HG03060 (cell line): ENCODE measurements at regions not wholly inside any gene's neighbourhood (a gene's known extent, or its start where the extent isn't known, plus 50 kb on each side); places are given as distances from the start of the nearest gene placed in this dataset.

Source experiments
- ATAC-seq: cut with Tn5 transposase; IDR thresholded peaks from one replicate; pipeline ENCODE4 v1.9.1; 2021; ENCODE audit warnings: low read depth, moderate number of reproducible peaks; ENCODE audit not compliant: unreplicated experiment

- no peak for ATAC-seq
Measured at GRCh38 chr18:8962855-8963635, 139.5 kb upstream of the NDUFV2 start.

GRCh38 chr18:8963876-8964275 lies 138.6 kb upstream of the NDUFV2 start:
- ATAC-seq, result no peak

DNA sequence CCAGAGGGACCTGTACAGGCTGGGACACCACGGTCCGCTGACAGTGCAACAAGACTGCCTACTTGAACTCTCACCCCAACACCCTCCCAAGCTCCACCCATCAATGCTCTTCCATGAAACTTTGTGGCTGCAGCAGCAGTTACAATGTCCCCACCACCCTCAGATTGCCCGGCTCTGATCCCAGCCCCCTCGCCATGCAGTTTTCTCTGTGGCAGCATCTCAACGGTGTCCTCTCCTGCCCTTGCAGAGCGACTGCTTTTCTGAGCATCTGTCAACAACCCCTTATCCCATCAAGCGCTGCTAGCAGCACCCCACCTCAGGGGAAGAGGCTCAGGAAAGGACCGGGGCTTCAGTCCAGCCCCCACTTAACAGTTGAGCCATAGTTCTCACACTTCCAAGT lies 137.1 kb upstream of the NDUFV2 start:
- no peak for ATAC-seq

DNA sequence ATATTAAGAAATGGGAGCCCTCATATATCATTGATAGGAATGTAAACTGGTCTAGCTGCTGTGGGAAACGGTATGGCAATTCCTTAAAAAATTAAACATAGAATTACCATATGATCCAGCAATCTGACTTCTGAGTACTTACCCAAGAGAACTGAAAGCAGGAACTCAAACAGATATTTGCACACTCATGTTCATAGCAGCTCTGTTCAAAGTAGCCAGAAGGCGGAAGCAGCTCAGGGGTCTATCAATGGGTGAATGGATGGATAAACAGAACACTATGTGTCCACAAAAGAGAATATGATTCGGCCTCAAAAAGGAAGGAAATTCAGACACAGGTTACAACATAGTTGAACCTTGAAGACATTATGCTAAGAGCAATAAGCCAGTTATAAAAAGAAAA lies 135.7 kb upstream of the NDUFV2 start:
- ATAC-seq, result no peak

DNA sequence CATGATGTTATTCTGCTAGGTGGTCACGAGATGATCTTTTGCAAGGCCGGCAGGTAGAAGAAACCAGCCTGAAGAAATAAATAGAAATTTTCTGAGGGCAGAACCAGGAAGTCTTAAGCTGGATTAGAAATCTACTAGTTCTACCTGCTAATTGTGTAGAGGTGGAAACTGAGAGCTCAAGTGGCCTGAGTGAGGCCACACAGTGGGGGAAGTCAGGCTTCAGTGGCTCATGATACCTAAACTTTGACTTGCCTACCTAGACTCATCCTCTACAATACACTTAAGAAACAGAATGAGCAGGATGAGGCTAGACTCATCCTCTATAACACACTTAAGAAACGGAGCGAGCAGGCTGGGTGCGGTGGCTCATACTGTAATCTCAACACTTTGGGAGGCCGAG lies 134.9 kb upstream of the NDUFV2 start:
- no peak for ATAC-seq

DNA sequence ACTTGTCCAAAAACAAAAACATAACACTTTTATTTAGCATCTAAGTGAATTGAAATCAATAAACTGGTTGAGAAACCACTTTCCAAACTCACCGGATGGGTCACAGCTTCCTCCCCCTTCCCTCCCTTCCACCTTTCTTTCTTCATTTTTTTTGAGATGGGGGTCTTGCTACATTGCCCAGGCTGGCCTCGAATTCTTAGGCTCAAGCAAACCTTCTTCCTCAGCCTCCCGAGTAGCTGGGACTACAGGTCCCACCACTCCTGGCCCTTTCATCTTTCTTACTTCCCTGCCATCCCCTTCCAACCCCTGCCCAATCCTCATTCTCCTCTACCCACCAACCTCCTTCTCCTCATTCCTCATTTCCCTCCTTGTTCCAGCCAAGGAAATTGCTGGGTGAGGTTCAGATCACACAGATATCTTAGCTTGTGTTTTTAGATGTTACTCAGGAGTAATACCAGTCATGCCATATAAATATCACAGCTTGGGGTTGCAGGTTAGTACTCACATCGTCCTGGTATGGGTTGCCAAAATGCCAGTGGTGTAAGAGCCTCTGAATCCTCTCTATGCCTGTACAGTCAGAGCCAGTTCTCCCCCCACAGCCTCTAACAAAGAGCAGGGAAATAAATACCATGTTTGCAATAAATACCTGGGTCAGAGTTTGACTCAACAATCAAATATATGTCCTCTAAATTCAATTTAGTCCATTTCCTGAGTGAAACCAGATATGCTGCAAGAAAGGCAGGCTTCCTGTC lies 132.7 kb upstream of the NDUFV2 start:
- no peak for ATAC-seq

GRCh38 chr18:8970843-8971242 lies 131.7 kb upstream of the NDUFV2 start:
- no peak for ATAC-seq

GRCh38 chr18:8972116-8972515 lies 130.4 kb upstream of the NDUFV2 start:
- ATAC-seq, result no peak

GRCh38 chr18:8974279-8974678 lies 128.2 kb upstream of the NDUFV2 start:
- no peak for ATAC-seq

DNA sequence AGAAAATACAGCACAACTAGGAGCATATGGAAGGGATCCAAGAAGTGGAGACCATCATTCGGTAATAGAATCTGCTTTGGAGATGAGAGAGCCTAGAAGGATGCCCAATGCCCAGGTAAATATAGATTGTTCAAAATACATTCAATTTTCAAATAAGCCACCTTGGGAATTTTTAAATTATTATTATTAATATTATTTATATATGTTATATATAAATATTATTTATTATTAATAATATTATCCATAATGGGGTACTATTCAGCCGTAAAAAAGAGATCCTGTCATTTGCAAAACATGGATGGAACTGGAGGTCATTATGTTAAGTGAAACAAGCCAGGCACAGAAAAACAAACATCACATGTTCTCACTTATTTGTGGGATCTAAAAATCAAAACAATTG lies 127.8 kb upstream of the NDUFV2 start:
- no peak for ATAC-seq

DNA sequence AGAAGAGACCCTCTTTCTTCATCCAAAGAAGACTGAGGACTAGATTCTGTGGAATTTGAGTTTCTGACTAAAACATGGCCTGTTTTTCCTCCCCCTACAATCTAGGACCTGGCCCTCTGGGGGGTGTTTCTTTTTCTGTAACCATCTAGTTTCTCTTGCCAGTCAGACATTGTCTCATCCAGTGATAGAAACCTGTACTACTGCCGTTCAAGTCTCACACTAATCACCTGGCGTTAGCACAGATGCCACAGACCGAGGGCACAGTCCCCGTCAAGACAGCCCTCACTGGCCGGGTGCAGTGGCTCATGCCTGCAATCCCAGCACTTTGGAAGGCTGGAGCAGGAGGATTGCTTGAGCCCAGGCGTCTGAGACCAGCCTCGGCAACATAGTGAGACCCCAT lies 126.9 kb upstream of the NDUFV2 start:
- ATAC-seq, result no peak

DNA sequence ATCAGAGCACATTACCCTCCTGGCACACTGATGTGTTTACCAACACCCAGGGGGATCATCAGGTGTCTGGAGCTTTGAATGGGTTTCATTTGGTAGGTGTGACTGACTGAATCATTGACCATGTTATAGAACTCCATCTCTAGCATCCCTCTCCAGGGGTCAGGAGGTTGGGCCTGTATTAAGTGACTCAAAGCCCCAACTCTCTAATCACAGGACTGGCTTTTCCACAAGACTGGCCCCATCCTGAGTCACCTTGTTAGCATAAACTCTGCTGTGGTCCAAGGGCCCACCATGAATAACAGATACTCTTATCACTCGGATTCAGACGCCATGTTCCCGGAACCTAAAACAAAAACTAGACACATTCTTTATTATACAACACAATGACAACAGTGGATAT lies 125.9 kb upstream of the NDUFV2 start:
- ATAC-seq, result no peak

DNA sequence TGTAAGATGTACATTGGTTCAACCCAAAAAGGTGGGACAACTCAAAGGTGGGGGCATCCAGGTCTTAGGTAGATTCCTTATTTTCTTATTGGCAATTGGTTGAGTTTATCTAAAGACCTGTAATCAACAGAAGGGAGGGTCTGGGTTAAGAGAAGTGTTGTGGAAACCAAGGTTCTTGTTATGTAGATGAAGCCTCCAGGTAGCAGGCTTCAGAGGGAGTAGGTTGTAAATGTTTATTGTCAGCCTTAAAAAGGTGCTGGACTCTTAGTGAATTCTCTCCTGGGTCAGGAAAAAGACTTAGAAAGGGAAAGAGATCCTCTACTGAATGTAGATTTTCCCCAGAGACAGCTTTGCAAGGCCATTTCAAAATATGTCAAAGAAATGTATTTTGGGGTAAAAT lies 125.3 kb upstream of the NDUFV2 start:
- ATAC-seq, result no peak

DNA sequence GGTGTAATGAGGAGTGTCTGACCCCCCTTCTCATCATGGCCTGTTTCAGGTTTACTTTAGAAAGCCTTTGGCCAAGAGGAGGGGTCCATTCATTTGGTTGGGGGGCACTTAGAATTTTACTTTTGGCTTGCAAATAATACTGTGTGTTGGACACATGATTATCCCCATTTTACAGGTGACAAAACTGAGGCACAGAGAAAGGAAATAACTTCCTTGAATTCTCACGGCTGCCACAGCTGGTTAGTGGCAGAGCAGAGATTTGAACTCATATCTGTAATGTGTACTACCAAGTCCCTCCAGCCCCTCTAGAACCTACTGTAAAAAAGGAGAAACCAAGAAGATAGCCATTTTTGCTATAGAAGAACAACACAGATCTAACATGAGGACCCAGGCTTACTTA lies 124.8 kb upstream of the NDUFV2 start:
- no peak for ATAC-seq

DNA sequence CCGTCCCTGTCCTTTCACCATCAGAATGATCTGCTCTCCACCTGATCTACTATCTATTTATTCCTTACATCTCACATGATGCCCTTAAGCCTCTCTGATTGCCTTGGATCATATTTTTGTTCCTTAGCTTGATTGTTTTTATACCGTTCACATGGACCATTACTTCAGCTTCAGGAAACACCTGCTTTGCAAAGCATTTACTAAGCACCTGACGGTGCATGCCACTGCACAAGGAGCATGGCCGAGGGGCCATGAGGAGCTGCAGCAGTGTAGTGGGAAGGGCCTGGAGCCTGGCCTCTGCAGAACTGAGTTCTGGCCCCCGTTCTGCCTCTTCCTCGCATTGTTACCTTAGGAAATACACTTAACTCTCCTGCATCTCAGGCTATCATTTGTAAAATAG lies 124.1 kb upstream of the NDUFV2 start:
- no peak for ATAC-seq

- ATAC-seq, result no peak
Measured at GRCh38 chr18:8979258-8979988, 123.1 kb upstream of the NDUFV2 start.

DNA sequence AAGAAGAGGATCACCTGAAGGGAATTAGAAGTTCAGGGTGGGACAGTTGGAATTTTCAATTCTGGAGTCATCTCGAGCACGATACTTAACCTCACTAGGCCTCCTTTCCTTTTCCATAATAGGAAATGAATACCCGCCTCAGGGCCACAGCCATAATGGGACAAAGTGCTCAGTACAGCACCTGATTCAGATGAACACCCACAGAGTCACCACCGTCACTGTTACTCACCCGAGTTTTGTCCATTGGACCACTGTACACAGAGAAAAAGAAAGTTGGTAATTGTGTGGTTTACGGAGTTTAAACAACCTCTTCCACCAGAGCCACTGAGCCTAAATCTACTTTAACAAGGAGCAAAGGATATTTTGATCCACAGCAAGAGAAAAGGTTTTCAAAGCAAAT lies 122.0 kb upstream of the NDUFV2 start:
- ATAC-seq, result no peak

DNA sequence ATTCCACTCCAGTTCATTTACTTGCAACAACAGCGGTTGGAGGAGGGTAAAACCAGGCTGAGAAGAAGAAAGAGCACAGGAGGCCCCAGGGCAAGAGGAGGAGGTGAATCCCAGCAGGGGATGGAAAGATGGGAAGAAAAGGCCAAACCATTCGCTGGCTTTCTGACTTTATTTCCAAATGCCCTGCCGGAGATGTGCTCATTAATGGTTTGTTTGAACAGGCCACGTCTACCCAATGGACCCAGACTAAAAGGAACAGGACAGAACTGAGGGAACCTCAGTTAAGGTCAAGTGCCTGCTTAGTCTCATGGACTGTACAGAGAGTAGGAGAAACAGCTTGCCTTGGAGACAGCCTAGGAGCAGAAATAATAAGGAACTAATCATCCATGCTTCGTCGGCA lies 121.6 kb upstream of the NDUFV2 start:
- ATAC-seq, result no peak

GRCh38 chr18:8982416-8983183 lies 119.9 kb upstream of the NDUFV2 start:
- no peak for ATAC-seq

GRCh38 chr18:8983195-8983594 lies 119.3 kb upstream of the NDUFV2 start:
- no peak for ATAC-seq
